ENCODE measurements at regions not wholly inside any gene's neighbourhood (a gene's known extent, or its start where the extent isn't known, plus 50 kb on each side); places are given as distances from the start of the nearest gene placed in this dataset.

DNA sequence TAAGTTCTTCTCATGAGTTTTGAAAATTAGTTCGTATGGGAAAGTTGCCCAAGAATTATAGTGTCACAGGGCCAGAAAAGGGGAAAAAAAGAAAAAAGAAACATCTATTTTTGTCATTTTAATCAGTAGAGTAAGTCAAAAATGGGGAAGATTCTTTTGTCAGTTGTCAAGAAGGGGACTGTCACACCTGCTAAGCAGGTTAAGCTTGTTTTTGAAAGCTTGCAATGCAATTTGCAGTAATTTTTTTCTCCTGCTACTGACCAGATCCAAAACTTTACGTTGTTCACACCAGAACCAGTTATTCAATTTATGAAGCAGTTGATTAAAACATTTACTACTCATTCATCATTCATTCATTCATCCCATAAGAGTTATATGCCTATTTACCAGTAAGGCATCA, 171.4 kb downstream of the SOX4 start:
- no peaks in the 10 kb centered on the region for H3K27me3 Mint-ChIP-seq (ENCODE audit: low read depth)

More for the DNA sequence above, 171.4 kb downstream of the SOX4 start:
- Histone ChIP-seq H3K9me3 (ENCODE audit: control insufficient read depth, low read depth, low read length) (no peaks in the 10 kb centered on the region), H3T11ph (ENCODE audit: low read length) (no peak overlapping the region), H2AK5ac (ENCODE audit: insufficient read length, low read length) (no peak overlapping the region), H3K14ac (ENCODE audit: insufficient read depth, low read length) (no peak overlapping the region), H2BK20ac (ENCODE audit: low read depth, low read length, poor library complexity, severe bottlenecking) (no peak overlapping the region), H2BK5ac (ENCODE audit: insufficient read length, low read length) (no peak overlapping the region), H3K4ac (ENCODE audit: low read depth, low read length) (no peak overlapping the region), H4K91ac (ENCODE audit: insufficient read length, low read depth, low read length) (no peak overlapping the region), H3K27me3 (ENCODE audit: insufficient read depth, low read length) (no peaks in the 10 kb centered on the region; the same call in 1 of the 2 replicates), H3K18ac (ENCODE audit: insufficient read length, low read depth, low read length) (no peak overlapping the region), H3K79me2 (ENCODE audit: insufficient read depth, low read length) (peaks cover 7% of the 10 kb centered on the region; the same call in 1 of the 2 replicates), H3K56ac (ENCODE audit: insufficient read length, low read depth, low read length) (no peak overlapping the region), H4K8ac (replicated peaks; ENCODE audit: insufficient read length, low read depth, low read length) (no peak overlapping the region), H2BK120ac (ENCODE audit: low read depth, low read length, poor library complexity, severe bottlenecking) (no peak overlapping the region), H3K9ac (ENCODE audit: extremely low read depth, insufficient read length, low read length) (no peak overlapping the region), H2BK15ac (ENCODE audit: low read depth, low read length) (no peak overlapping the region), H4K20me1 (ENCODE audit: control insufficient read depth, insufficient read depth, insufficient read length) (no peaks in the 10 kb centered on the region), H3K4me1 (ENCODE audit: insufficient read depth, low read length) (peaks cover 7% of the 10 kb centered on the region), H2AFZ (ENCODE audit: low read length) (no peak overlapping the region), H3K23me2 (ENCODE audit: insufficient read length, low read depth, low read length, poor library complexity, severe bottlenecking) (no peaks in the 10 kb centered on the region), H3K27ac (ENCODE audit: insufficient read length, low read depth, low read length) (no peak overlapping the region), H3K4me2 (ENCODE audit: insufficient read depth, insufficient read length, low read length) (no peak overlapping the region), H3K23ac (ENCODE audit: insufficient read length, low read depth, low read length) (no peak overlapping the region), H2BK12ac (ENCODE audit: insufficient read length, low read depth, low read length) (no peak overlapping the region), H4K5ac (ENCODE audit: insufficient read length, low read depth, low read length) (no peak overlapping the region), H3K79me1 (ENCODE audit: insufficient read depth, low read depth, low read length, poor library complexity, severe bottlenecking) (peaks cover under 1% of the 10 kb centered on the region)
- no peak for DNase-seq
- no peak for TF ChIP-seq CTCF (conservative IDR thresholded peaks at IDR 0.05)
- Mint-ChIP-seq H3K4me3 (no peak overlapping the region), H3K4me1 (peaks cover 39 to 42% of the 10 kb centered on the region in 2 experiments), H3K36me3 (ENCODE audit: insufficient read depth in 1 of 3, low read depth in 3 of 3) (peaks cover 25 to 30% (median 27%) of the 10 kb centered on the region in 3 experiments), H3K9me3 (no peaks in the 10 kb centered on the region), H3K27ac (no peak overlapping the region; a peak in 1 of 7 replicates)
- no CpG with 5 or more reads among the region's 2 CpGs for WGBS (ENCODE audit: extremely low coverage, insufficient read length, low lambda C conversion rate)
